ENCODE measurements at regions not wholly inside any gene's neighbourhood (a gene's known extent, or its start where the extent isn't known, plus 50 kb on each side); places are given as distances from the start of the nearest gene placed in this dataset.

- no peak overlapping the region for H2AFZ ChIP-seq (ENCODE audit: low read depth, low read length)
- DNase-seq (ENCODE audit: low read depth, low spot score): no peak
- no peak overlapping the region for H3K27ac ChIP-seq (ENCODE audit: insufficient read depth, low read depth, low read length)
- POLR2A ChIA-PET: no interaction called here
- CTCF ChIA-PET: interaction anchor here (0.6 to 1.1 kb wide), 2 partner anchors 11 to 26 kb away, joined by 3 to 4 read pairs; no protein-coding TSS in a partner anchor
- H3K4me1 ChIP-seq (ENCODE audit: control insufficient read depth, extremely low read depth, insufficient read depth, low read length): no peaks in the 10 kb centered on the region
- no peaks in the 10 kb centered on the region for H3K9me3 ChIP-seq (replicated peaks; ENCODE audit: control insufficient read depth, insufficient read depth, low read length)
- intact Hi-C loops (cut with micrococcal nuclease): no loop called here
- TF ChIP-seq POLR2A (IDR thresholded peaks at IDR 0.05; ENCODE audit: low read depth, low read length) (no peak), GATA2 (IDR thresholded peaks at IDR 0.05; ENCODE audit: insufficient read depth, insufficient read length, low read depth, low read length) (no peak), MYC (IDR thresholded peaks at IDR 0.05; ENCODE audit: low read depth, low read length) (no peak), POLR2AphosphoS5 (IDR thresholded peaks at IDR 0.05; ENCODE audit: insufficient read depth, low read depth, low read length) (no peak), JUN (IDR thresholded peaks at IDR 0.05; ENCODE audit: borderline replicate concordance, insufficient read depth, insufficient read length, low read depth) (no peak), EZH2 (IDR thresholded peaks at IDR 0.05; ENCODE audit: borderline replicate concordance, low read depth, low read length, severe bottlenecking) (no peak), FOS (IDR thresholded peaks at IDR 0.05; ENCODE audit: borderline replicate concordance, insufficient read depth, low read length) (no peak)
- TF ChIP-seq, protein P1, sequence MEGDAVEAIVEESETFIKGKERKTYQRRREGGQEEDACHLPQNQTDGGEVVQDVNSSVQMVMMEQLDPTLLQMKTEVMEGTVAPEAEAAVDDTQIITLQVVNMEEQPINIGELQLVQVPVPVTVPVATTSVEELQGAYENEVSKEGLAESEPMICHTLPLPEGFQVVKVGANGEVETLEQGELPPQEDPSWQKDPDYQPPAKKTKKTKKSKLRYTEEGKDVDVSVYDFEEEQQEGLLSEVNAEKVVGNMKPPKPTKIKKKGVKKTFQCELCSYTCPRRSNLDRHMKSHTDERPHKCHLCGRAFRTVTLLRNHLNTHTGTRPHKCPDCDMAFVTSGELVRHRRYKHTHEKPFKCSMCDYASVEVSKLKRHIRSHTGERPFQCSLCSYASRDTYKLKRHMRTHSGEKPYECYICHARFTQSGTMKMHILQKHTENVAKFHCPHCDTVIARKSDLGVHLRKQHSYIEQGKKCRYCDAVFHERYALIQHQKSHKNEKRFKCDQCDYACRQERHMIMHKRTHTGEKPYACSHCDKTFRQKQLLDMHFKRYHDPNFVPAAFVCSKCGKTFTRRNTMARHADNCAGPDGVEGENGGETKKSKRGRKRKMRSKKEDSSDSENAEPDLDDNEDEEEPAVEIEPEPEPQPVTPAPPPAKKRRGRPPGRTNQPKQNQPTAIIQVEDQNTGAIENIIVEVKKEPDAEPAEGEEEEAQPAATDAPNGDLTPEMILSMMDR (IDR thresholded peaks at IDR 0.05; ENCODE audit: extremely low read depth in 1 of 2, insufficient read depth in 1 of 2, low read depth in 1 of 2, low read length in 2 of 2): no peak
- TF ChIP-seq, protein P2, sequence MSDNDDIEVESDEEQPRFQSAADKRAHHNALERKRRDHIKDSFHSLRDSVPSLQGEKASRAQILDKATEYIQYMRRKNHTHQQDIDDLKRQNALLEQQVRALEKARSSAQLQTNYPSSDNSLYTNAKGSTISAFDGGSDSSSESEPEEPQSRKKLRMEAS (IDR thresholded peaks at IDR 0.05; ENCODE audit: insufficient read depth, insufficient read length): no peak
- H3K36me3 ChIP-seq (ENCODE audit: control insufficient read depth in 2 of 2, extremely low read depth in 1 of 2, insufficient read depth in 2 of 2, low read length in 2 of 2): no peaks in the 10 kb centered on the region
- no peak for FAIRE-seq
- no peak overlapping the region for H3K9ac ChIP-seq (replicated peaks; ENCODE audit: extremely low read depth, insufficient read depth, low read length)
- no peaks in the 10 kb centered on the region for H3K27me3 ChIP-seq (ENCODE audit: control insufficient read depth in 2 of 2, insufficient read depth in 2 of 2, low read length in 2 of 2)
- no peak overlapping the region for H3K4me2 ChIP-seq (ENCODE audit: insufficient read depth, low read length)
- no peaks in the 10 kb centered on the region for H3K9me1 ChIP-seq (replicated peaks; ENCODE audit: control insufficient read depth, extremely low read depth, insufficient read depth, low read length)
- no TSS peak for BruUV-seq (replicated peaks)
- dilution Hi-C loops (cut with MboI; ENCODE audit: extremely low pct_ligation_motif_present, low sequenced_read_pairs): no loop called here
- H3K79me2 ChIP-seq (ENCODE audit: control insufficient read depth, insufficient read depth, low read length): no peaks in the 10 kb centered on the region
- no peaks in the 10 kb centered on the region for H4K20me1 ChIP-seq (replicated peaks; ENCODE audit: control insufficient read depth, extremely low read depth, insufficient read depth, low read length)
- H3K4me3 ChIP-seq (replicated peaks in 1 of 3; ENCODE audit: insufficient read depth in 1 of 3, low read depth in 1 of 3, low read length in 3 of 3): no peak overlapping the region
Observed at GRCh38 chr6:79137671-79138070, 59.6 kb upstream of the PHIP start.
